UCSD-AML1 (cell line): ENCODE measurements at regions not wholly inside any gene's neighbourhood (a gene's known extent, or its start where the extent isn't known, plus 50 kb on each side); places are given as distances from the start of the nearest gene placed in this dataset.
"Not testable (repeated sequence)": the region's sequence is repeated elsewhere in the genome, so short reads cannot be mapped to it uniquely, and the experiment has no call there.

Experiments
- DNase-seq: peaks from one replicate; lab custom pipeline; 2025; ENCODE audit not compliant: unreplicated experiment; lab: John Stamatoyannopoulos, UW

DNA sequence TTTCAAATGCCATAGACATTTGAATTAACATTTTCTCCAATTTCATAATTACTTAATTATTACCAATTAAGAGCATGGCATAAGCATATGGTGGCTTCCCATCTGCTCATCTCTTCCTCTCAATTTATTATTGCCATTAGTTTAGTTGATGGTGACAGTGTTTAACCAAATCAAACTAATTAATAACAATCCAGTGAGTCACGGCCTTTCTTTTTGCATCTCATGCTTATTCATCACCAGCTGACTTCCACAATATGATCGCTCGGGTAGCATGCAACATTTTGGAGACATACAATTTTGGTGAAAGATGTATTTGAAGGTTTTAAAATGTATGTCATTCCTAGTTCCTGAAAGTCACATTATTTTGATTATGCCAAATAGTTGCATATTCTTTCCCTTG lies 172.8 kb upstream of the TACR3 start:
- DNase-seq: no peak

DNA sequence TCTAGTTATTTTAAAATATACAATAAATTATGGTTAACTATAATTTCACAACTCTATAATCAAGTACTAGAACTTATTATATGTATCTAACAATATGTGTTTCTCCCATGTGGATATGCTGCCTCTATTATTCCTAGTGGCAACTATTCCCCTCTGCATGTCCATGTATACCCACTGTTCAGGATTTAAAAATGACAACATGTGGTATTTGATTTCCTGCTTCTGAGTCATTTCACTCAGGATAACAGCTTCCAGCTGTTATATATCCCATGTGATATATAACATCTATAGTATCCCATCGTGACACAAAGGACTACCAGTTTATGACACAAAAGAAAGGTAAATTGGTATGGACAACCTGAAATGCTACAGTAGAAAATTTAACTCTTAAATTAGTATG lies 167.4 kb upstream of the TACR3 start:
- DNase-seq: no peak

DNA sequence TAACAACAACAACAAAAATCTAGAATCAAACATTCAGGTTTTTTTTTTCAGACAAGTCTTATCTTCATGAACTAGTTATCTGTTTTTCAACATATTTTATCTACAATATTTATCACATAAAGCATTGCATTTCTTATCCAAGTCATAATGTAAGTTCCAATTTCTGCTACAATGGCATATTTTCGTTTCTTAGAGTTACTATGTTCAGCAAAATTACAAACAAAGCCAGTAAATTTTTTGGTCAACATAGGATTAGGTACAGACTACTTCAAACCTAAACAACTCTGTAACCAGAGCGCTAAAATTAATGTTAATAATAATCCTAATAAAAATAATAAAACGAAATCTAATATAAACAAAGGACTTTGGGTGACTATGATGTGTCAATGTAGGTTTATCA lies 165.4 kb upstream of the TACR3 start:
- DNase-seq: no peak

DNA sequence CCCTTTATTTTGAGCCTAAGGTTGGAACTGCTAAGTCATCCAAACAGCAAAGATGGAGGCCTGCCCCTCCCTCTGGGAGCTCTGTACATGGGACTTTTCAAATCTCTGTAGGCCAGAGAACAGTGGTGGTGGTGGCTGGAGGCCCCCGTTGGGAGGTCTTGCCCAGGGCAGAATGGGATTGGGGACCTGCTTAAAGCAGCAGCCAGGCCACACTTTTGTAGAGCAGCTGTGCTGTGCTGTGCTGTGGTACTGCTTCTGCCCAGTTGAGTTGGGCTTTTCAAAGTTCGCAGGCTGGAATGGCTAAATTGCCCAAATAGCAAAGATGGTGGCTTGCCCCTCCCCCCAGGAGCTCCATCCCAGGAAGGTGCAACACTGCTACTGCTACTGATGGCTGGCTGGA lies 147.5 kb upstream of the TACR3 start:
- DNase-seq: no peak

DNA sequence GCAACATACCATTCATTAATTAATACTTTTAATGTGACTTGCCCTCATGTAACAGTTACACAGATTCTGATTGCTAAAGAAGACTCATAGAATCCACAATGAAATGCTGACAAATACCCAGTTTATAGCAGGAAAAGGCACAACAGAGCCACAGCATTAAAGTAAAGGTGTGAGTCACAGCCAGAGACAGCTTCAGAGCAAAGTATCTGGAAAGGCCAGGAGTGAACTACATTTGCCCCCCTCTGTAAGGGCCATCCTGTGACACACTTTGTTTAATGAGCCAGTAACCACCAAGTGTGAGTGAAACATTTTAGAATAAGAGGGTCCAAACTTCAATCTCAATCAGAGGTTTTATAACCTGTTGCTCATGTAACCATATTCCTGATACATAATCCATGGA lies 133.8 kb upstream of the TACR3 start:
- DNase-seq: no peak

DNA sequence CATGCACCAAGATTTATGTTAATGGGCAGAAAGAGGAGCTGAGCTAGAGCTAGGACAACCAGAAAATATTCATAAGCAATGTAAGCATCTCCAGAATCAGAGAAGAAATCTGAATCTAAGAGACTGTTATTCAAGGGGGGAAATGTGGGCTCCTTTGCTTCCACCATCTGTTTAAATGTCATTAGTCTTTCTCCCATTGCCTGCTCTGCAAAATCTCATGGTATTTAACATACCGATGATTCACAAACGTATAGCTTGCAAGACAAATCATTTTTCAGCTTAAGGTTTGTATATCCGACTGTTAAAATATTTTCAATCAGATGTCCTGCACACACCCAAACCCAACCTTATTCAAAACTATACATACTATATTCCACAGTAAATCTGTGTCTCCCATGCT lies 133.4 kb upstream of the TACR3 start:
- DNase-seq: no peak

DNA sequence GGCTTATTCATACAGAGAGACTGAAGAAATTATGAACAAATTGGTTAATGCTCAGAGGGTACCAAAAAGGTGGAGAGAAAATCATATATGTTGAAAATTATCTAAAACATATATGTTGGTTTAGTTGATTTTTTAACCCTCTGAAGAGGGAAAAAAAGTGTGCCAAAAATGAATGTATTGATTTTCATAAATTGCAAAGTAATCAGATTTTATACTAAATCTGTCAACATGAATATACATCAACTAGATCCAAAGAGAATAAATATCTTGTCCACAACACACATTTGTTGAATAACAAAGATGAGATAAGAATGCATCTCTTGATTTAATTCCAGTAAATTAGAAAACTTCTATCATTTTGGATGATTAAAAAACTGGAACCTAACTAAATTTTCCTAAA lies 125.3 kb upstream of the TACR3 start:
- DNase-seq: no peak

DNA sequence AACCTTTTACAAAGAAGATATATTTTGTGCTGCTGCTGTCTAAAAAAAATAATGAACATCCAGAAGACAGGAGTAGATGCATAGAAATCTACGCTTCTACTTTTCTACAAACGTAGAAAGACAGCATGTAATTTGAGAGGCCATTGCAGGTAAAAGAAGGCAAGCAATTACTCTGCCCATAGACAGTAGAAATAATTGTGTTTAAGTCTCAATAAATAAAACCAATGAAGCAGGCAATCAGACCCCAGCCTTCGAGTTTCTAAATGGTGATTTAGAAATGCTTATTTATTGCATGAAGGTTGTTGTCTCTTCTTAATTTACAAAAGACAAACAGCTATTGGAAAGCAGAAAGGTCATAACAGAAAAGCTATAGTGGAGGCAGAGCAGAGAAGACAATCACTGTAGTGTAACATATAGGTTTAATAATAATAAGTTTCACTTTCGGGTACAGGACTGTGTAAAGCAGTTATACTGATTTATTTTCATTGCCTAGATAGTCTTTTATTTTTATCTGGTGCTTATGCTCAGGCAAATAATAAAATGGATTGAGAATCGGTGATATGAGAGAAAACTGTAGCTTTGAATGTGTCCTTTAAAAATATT lies 123.0 kb upstream of the TACR3 start:
- no peak for DNase-seq

DNA sequence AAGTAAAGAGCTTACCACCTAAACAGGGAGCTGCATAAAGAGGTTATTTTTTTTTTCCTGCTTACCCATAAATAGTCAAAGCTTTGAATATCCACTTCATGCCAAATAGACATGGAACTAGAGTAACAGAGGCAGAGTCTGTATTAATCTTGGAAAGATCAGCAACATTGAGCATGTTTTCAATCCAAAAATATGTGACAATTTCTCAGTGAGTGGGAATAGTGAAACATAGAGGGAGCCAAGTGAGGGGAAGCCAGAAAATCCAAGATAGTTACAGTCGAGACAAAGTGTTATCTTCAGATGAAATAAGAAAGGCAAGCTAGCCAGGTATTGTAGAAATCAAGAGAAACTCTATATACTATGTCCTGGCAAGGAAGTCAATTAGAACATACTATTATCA lies 122.3 kb upstream of the TACR3 start:
- DNase-seq: no peak

DNA sequence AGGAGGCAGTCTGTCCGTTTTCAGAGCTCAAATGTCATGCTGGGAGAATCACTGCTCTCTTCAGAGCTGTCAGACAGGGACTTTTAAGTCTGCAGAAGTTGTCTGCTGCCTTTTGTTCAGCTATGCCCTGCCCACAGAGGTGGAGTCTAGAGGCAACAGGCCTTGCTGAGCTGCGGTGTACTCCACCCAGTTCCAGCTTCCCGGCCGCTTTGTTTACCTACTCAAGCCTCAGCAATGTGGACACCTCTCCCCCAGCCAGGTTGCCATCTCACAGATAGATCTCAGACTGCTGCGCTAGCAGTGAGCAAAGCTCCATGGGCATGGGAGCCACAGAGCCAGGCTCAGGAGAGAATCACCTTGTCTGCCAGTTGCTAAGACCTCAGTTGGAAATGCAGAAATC lies 90.5 kb upstream of the TACR3 start:
- not testable (repeated sequence) for DNase-seq

DNA sequence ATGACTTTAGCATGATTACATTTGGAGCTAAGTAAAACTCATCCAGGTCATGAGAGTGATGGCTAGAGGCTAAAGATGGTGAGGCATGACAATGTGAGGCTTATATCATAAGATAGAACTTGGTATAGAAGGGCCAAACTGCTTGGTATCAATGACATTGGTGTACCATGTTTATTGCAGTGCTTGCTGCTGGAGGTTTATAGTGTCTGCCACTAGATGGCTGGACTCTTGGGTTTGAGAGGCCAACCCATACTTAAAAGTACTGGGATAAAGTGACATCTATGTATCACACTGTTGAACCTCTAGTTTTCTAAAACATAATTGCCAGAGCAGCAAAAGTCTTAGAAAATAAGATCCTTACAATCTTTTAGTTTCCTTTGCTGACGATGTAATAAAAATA lies 83.0 kb upstream of the TACR3 start:
- no peak for DNase-seq

DNA sequence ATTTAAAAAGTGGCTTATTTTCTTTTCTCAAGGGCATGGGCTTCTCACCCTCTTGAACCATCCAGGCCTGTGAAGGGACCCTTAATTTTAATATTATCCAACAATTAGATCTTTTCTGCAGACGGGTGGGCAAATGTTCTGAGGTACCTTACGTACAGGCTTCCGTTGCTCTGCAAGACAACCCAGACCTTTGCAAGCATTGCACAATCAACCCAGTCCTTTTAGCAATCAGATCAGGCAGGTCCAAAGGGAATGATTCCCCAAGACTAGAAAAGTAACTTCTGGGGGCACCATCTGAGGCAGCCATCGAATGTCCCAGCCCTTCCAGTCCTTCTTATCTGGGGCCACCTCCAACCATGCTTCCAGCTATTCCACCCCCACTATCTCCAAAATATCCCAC lies 67.3 kb upstream of the TACR3 start:
- peak; percentile 3 for DNase-seq

DNA sequence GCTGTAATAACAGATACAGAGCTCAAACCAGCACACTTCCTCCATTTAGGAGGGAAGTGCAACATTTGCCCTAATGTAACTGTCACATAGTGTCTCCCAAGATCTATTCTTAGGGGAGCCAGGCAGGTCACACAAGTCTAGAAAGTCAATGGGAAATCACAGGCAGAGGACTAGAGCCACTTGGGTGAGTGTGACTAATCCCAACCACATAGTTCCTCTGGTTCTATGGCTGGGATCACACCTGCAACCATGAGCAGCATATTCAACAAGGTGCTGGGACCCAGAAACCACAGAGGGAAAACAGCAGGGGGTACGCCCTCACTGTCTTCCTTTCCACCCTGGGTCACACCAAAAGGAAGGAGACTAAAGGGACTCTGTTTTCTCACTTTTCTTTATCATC lies 66.8 kb upstream of the TACR3 start:
- DNase-seq: no peak

DNA sequence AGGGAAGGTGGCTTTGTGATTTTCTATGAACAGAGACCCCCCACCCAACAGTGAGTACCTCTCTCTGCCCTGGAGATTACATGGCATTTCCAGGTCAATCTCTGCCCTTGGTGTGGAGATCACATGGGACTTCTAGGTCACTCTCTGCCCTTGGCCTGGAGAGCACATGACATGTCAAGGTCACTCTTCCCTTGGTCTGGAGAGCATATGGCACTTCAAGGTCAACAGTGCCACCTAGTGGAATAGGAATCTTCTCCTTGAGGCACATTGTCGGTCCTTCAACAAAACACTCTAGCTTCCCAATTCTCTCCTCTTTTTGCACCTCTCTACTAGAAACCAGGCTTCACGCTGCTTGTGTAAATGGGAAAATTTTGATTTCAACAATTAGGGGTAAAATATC lies 66.2 kb upstream of the TACR3 start:
- peak; percentile 13 for DNase-seq

DNA sequence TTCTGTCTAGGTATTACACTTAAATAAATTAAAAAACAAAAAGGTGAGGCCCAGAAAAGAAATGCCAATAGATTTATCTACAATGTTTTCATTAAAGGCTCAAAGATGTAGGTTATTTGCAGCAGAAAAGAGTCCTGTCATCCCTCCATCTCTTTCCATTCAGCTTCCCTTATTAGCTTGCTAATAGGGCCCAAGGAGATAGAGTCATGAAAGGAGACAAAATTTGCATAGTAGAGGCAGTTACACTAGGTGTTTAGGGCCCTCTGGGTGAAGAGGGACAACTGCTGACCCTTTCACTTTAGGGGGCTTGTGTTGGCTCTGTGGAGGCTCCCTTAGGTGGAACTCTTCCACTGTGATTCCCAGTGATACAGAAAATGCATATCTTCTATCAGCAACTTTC lies 58.4 kb upstream of the TACR3 start:
- DNase-seq: no peak

DNA sequence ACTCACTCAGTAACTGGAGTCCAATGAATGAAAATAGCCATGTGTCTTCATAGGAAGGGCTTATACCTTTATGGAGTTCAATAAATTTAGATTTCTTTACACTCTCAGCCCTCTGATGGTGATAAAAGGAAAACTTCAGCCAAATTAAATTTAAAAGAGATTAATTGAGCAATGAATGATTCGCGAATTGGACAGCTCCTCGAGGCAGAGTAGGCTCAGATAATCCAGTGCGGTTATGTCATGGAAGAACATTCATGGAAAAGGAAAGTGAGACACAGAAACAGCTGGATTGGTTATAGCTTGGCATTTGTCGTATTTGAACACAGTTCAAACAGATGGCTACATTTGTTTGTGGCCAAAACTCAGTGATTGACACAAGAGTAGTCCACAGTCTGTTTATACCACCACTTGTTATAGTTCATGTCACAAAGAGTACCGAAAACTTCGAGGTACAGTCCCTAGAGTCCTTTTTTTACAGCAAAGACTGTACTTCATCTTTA lies 54.6 kb upstream of the TACR3 start:
- no peak for DNase-seq

DNA sequence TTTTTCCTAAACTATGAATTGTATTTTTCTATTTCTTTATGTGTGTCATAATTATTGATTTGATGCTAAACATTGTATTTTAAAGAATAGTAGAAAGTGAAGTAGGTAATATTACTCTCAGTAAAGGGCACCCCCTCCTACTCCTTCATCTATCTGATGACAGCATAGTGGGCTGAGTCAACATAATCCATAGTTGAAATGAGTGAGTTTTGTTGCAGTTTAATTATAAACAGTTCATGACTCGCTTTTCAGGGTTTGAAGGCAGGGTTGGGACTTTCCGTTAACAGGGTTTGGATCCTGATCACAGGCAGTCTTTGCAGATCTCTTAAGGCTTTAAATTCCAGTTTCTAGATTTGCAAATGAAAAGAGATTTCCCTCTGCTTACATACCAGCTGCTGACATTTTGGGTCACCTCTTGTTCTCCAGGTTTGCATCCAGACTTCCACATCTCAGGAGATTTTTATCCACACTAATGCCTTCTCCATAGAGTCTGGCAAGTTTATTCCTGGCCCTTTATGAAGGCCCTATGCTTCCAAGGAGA lies 54.0 kb upstream of the TACR3 start:
- no peak for DNase-seq
